DND-41 (cell line): ENCODE measurements at regions not wholly inside any gene's neighbourhood (a gene's known extent, or its start where the extent isn't known, plus 50 kb on each side); places are given as distances from the start of the nearest gene placed in this dataset.

ENCODE experiments used
- CTCF ChIP-seq: IDR thresholded peaks from 2 replicates; pipeline ENCODE4 v1.5.1; 2012; ENCODE audit warnings: borderline replicate concordance, low read length, moderate library complexity, mild to moderate bottlenecking; ENCODE audit not compliant: poor library complexity, severe bottlenecking; ENCODE audit errors: extremely low read depth
- EZH2 ChIP-seq: IDR thresholded peaks from 3 replicates; pipeline ENCODE4 v1.6.1; 2012; ENCODE audit warnings: borderline replicate concordance, low read depth, mild to moderate bottlenecking, moderate library complexity, low read length, inconsistent platforms; ENCODE audit not compliant: severe bottlenecking

DNA sequence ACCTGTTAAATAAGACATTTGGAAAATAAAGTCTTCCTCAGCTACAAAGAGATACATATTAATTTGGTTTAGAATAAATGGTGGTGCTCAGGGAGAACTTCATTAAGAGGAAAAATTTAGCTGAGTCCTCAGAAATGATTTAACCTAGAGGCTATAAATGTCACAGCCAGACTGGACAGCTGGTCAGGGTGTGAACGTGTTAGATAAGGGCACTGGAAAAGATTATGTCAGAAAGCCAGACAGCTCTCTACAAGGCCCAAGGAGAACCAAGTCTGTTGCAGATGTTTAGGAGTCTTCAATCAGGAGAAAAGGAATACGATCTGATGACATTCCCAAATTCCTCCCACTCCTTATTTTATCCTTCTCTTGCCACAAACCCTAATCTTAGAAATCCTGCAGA lies 265.2 kb downstream of the MAT2B start:
- TF ChIP-seq CTCF (no peak), EZH2 (no peak)
